Mesenchymal stem cell (in vitro differentiated cells and primary cell): ENCODE measurements at regions not wholly inside any gene's neighbourhood (a gene's known extent, or its start where the extent isn't known, plus 50 kb on each side); places are given as distances from the start of the nearest gene placed in this dataset.
"Not testable (repeated sequence)": the region's sequence is repeated elsewhere in the genome, so short reads cannot be mapped to it uniquely, and the experiment has no call there.

Experiments used
- DNase-seq: peaks from one replicate; pipeline ENCODE4 v3.0.0-alpha.2; 2013
- H2AFZ ChIP-seq: one replicate; pipeline ENCODE4 v1.6.1; 2013; ENCODE audit warnings: low read depth, mild to moderate bottlenecking, control low read depth, inconsistent platforms, low read length, moderate library complexity
- H2AK5ac ChIP-seq: 2 replicates; pipeline ENCODE4 v1.6.1; 2013; ENCODE audit warnings: low read length, moderate library complexity, mild to moderate bottlenecking, inconsistent platforms; ENCODE audit not compliant: severe bottlenecking
- H2BK120ac ChIP-seq: one replicate; pipeline ENCODE4 v1.6.1; 2013; ENCODE audit warnings: low read depth, mild to moderate bottlenecking, inconsistent platforms, low read length, moderate library complexity
- H2BK12ac ChIP-seq, 2 experiments: one replicate each; pipeline ENCODE4 v1.6.1; 2013; ENCODE audit warnings: inconsistent platforms in 2 of 2, low read length in 2 of 2, mild to moderate bottlenecking in 2 of 2, moderate library complexity in 2 of 2, control low read depth in 1 of 2
- H2BK15ac ChIP-seq: one replicate; pipeline ENCODE4 v1.6.1; 2013; ENCODE audit warnings: mild to moderate bottlenecking, low read depth, inconsistent platforms; ENCODE audit not compliant: poor library complexity, severe bottlenecking
- H2BK5ac ChIP-seq: 2 replicates; pipeline ENCODE4 v1.6.1; 2013; ENCODE audit warnings: low read depth, mild to moderate bottlenecking, low read length, control low read depth, inconsistent platforms; ENCODE audit not compliant: poor library complexity, severe bottlenecking
- H3K14ac ChIP-seq, 2 experiments: one replicate each; pipeline ENCODE4 v1.6.1; 2013; ENCODE audit warnings: inconsistent platforms in 2 of 2, low read length in 2 of 2, control low read depth in 1 of 2, mild to moderate bottlenecking in 1 of 2, moderate library complexity in 1 of 2
- H3K18ac ChIP-seq, 2 experiments: one replicate each; pipeline ENCODE4 v1.6.1; 2013; ENCODE audit warnings: inconsistent platforms in 2 of 2, low read length in 2 of 2, control low read depth in 1 of 2, low read depth in 1 of 2, mild to moderate bottlenecking in 1 of 2
- H3K23ac ChIP-seq, 2 experiments: one replicate each; pipeline ENCODE4 v1.6.1; 2013; ENCODE audit warnings: inconsistent platforms in 2 of 2, low read length in 2 of 2, mild to moderate bottlenecking in 2 of 2, moderate library complexity in 2 of 2, control low read depth in 1 of 2
- H3K27ac ChIP-seq: 2 replicates; pipeline ENCODE4 v1.5.1; 2013; ENCODE audit warnings: mild to moderate bottlenecking, moderate library complexity, low read length, control low read depth, inconsistent platforms; ENCODE audit not compliant: poor library complexity, severe bottlenecking
- H3K27me3 ChIP-seq, 2 experiments: 2 replicates each; pipeline versions ENCODE4 v1.6.1 to v1.7.0; 2013; ENCODE audit warnings: low read length in 2 of 2, mild to moderate bottlenecking in 2 of 2, moderate library complexity in 2 of 2, control low read depth in 1 of 2, inconsistent platforms in 1 of 2; ENCODE audit not compliant: control insufficient read depth in 1 of 2, insufficient read depth in 1 of 2
- H3K36me3 ChIP-seq, 2 experiments: 2 replicates each; pipeline versions ENCODE4 v1.6.1 to v1.7.0; 2013; ENCODE audit warnings: low read length in 2 of 2, control low read depth in 1 of 2, inconsistent platforms in 1 of 2, low read depth in 1 of 2, mild to moderate bottlenecking in 1 of 2; ENCODE audit not compliant: insufficient read depth in 2 of 2, control insufficient read depth in 1 of 2
- H3K4ac ChIP-seq, 2 experiments: one replicate each; pipeline ENCODE4 v1.6.1; 2013; ENCODE audit warnings: inconsistent platforms in 2 of 2, low read length in 2 of 2, mild to moderate bottlenecking in 2 of 2, moderate library complexity in 2 of 2, control low read depth in 1 of 2, low read depth in 1 of 2
- H3K4me1 ChIP-seq: 2 replicates; pipeline ENCODE4 v1.6.1; 2013; ENCODE audit warnings: low read depth, low read length, control low read depth; ENCODE audit not compliant: control insufficient read depth, insufficient read depth
- H3K4me2 ChIP-seq: 2 replicates; pipeline ENCODE4 v1.6.1; 2013; ENCODE audit warnings: low read length, mild to moderate bottlenecking, inconsistent platforms; ENCODE audit not compliant: poor library complexity, severe bottlenecking
- H3K4me3 ChIP-seq, 2 experiments: 2 replicates each; pipeline versions ENCODE4 v1.5.1 to v1.7.0; 2013; ENCODE audit warnings: low read length in 2 of 2, mild to moderate bottlenecking in 2 of 2, control low read depth in 1 of 2, low read depth in 1 of 2; ENCODE audit not compliant: insufficient read depth in 1 of 2
- H3K79me1 ChIP-seq: replicated peaks from 2 replicates; pipeline ENCODE4 v1.6.1; 2013; ENCODE audit warnings: mild to moderate bottlenecking, control low read depth, low read length, inconsistent platforms; ENCODE audit not compliant: poor library complexity, severe bottlenecking
- H3K9ac ChIP-seq: 2 replicates; pipeline ENCODE4 v1.7.0; 2013; ENCODE audit warnings: mild to moderate bottlenecking, low read length, moderate library complexity
- H3K9me3 ChIP-seq: 2 replicates; pipeline ENCODE4 v1.7.0; 2013; ENCODE audit warnings: mild to moderate bottlenecking, low read length; ENCODE audit not compliant: control insufficient read depth
- H4K8ac ChIP-seq: one replicate; pipeline ENCODE4 v1.6.1; 2013; ENCODE audit warnings: inconsistent platforms, mild to moderate bottlenecking, low read length, moderate library complexity
- H4K91ac ChIP-seq: one replicate; pipeline ENCODE4 v1.6.1; 2013; ENCODE audit warnings: mild to moderate bottlenecking, low read length, inconsistent platforms
- WGBS: methylation state at CpG from one replicate; pipeline ENCODE4 v1.1.7; 2013; ENCODE audit warnings: mixed read lengths; 5-methylcytosine and 5-hydroxymethylcytosine counted together

DNA sequence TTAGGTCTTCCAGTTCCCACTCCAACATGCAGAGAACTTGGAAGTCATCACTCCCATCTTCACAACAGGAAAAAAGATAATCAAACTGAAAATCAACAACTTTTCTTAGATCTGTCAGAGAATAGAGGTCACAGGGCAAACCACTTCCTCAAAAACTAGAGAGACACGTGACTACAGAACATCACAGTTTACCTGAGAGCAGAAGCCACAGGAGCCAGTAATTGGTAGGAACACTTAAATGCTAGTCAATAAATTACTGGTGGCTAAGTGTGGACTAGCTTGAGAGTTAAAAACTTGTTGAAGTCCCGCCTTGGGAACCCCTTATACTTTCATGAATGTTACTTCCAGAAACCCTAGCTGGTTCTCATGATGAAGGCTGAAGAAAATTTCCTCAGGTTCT lies 81.1 kb downstream of the THSD1 start:
- not testable (repeated sequence) for H2BK120ac ChIP-seq, H2BK5ac ChIP-seq, DNase-seq, H3K4me1 ChIP-seq, H3K79me1 ChIP-seq, H3K4me3 ChIP-seq, H3K4ac ChIP-seq, H3K36me3 ChIP-seq, H3K9me3 ChIP-seq, H3K14ac ChIP-seq, H3K9ac ChIP-seq, H3K27me3 ChIP-seq, H3K27ac ChIP-seq, H2AFZ ChIP-seq, H3K23ac ChIP-seq, H2BK15ac ChIP-seq, H2AK5ac ChIP-seq, H2BK12ac ChIP-seq, H3K18ac ChIP-seq, H4K91ac ChIP-seq, H3K4me2 ChIP-seq, H4K8ac ChIP-seq
- WGBS: no CpG with 5 or more reads among the region's 2 CpGs

DNA sequence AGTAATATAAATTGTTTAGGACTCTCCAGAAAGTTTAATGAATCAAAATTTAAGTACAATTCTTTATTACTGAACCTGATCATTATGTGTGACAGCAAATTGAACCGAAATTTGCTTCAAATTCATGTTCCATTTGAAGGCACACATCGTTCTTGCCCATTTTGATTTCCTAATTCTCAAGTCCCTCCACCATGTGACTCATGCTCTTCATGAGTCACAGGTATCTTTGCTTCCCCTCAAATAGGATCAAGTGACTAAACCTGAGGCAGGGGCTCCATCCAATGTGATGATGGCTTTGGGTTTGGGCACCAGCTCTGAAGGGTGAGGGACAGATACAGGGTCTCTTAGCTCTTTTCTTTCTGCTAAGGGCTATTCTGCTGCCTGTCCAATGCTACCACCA lies 86.1 kb downstream of the THSD1 start:
- no peak overlapping the region for H3K23ac ChIP-seq
- DNase-seq: no peak
- peaks cover 4 to 12% of the 10 kb centered on the region in 2 experiments for H3K27me3 ChIP-seq
- no peak overlapping the region for H2BK5ac ChIP-seq
- no peak overlapping the region for H2AFZ ChIP-seq
- H2AK5ac ChIP-seq: no peak overlapping the region
- no peak overlapping the region for H3K4ac ChIP-seq
- no peaks in the 10 kb centered on the region for H3K36me3 ChIP-seq
- no peak overlapping the region for H4K8ac ChIP-seq
- WGBS: 55% methylated on average over 2 of the region's 2 CpGs
- H3K18ac ChIP-seq: no peak overlapping the region
- H4K91ac ChIP-seq: no peak overlapping the region
- no peak overlapping the region for H2BK120ac ChIP-seq
- H3K4me2 ChIP-seq: no peak overlapping the region
- no peaks in the 10 kb centered on the region for H3K79me1 ChIP-seq
- H2BK12ac ChIP-seq: no peak overlapping the region
- H3K9ac ChIP-seq: no peak overlapping the region
- no peak overlapping the region for H3K27ac ChIP-seq
- no peak overlapping the region for H2BK15ac ChIP-seq
- no peak overlapping the region for H3K14ac ChIP-seq
- H3K4me1 ChIP-seq: no peaks in the 10 kb centered on the region
- no peaks in the 10 kb centered on the region for H3K9me3 ChIP-seq
- H3K4me3 ChIP-seq: no peak overlapping the region

DNA sequence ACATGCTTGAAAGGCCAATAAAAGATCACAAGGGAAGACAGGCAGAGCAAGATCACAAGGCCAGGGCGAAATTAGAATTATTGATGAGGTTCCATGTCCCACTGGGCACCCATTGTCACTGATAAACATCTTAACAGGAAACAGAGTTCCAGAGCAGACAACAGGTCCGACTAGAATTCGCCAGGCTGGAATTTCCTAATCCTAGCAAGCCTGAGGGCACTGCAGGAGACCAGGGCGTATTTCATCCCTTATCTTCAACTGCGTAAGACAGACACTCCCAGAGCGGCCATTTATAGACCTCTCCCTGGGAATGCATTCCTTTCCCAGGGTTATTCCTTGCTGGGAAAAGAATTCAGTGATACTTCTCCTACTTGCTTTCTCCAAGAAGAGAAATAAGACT lies 96.1 kb downstream of the THSD1 start:
- not testable (repeated sequence) for H2BK12ac ChIP-seq, H3K4me2 ChIP-seq, DNase-seq, H2BK5ac ChIP-seq, H3K9me3 ChIP-seq, H2AFZ ChIP-seq, H3K4me3 ChIP-seq, H4K91ac ChIP-seq, H3K4ac ChIP-seq, H3K4me1 ChIP-seq, H3K36me3 ChIP-seq, H3K14ac ChIP-seq, H3K27me3 ChIP-seq, H3K23ac ChIP-seq, H2BK120ac ChIP-seq, H3K18ac ChIP-seq, H4K8ac ChIP-seq, H3K79me1 ChIP-seq, H2BK15ac ChIP-seq, H3K27ac ChIP-seq, H2AK5ac ChIP-seq, H3K9ac ChIP-seq
- 64% methylated on average over 6 of the region's 6 CpGs for WGBS

DNA sequence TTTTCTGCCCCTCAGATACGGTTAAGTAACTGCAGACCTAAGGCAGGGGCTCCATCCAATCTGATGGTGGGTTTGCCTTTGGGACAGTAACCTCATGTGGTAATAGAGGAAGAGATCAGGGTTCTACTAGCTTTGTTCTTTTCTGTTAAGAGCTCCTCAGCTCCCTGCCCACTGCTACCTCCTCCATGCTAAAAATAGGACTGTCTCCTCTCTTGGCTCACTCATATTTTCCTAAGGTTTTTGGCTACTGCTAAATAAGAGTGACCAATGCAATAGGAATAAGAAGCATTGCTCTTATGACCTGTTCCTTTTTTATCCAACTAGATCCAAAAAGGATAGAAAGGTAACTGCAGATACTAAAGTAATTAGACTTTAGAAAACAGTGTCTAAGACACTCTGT lies 99.6 kb downstream of the THSD1 start:
- H3K23ac ChIP-seq, H2AK5ac ChIP-seq, H3K9me3 ChIP-seq, H3K36me3 ChIP-seq, H2BK15ac ChIP-seq, H2BK5ac ChIP-seq, H3K4me3 ChIP-seq, H3K4me1 ChIP-seq, H3K14ac ChIP-seq, H3K79me1 ChIP-seq, H3K27me3 ChIP-seq, DNase-seq, H2AFZ ChIP-seq, H2BK120ac ChIP-seq, H2BK12ac ChIP-seq, H3K18ac ChIP-seq, H3K9ac ChIP-seq, H4K8ac ChIP-seq, H3K4ac ChIP-seq, H3K4me2 ChIP-seq, H3K27ac ChIP-seq, H4K91ac ChIP-seq: not testable (repeated sequence)
- WGBS: no CpG with 5 or more reads among the region's 1 CpG
